H7 (cell line): ENCODE measurements at regions not wholly inside any gene's neighbourhood (a gene's known extent, or its start where the extent isn't known, plus 50 kb on each side); places are given as distances from the start of the nearest gene placed in this dataset.

Experiments
- DNase-seq: peaks from one replicate; pipeline ENCODE4 v3.0.0; 2012
- H3K27me3 ChIP-seq: 2 replicates; pipeline ENCODE4 v1.6.0; 2011; ENCODE audit warnings: mild to moderate bottlenecking, low read length; ENCODE audit not compliant: control insufficient read depth, insufficient read depth
- H3K36me3 ChIP-seq: replicated peaks from 2 replicates; pipeline ENCODE4 v1.5.1; 2011; ENCODE audit warnings: low read length; ENCODE audit not compliant: control insufficient read depth, insufficient read depth
- H3K4me3 ChIP-seq: 2 replicates; pipeline ENCODE4 v1.5.1; 2011; ENCODE audit warnings: low read depth, mild to moderate bottlenecking, control low read depth, low read length, moderate library complexity; ENCODE audit not compliant: insufficient read depth

DNA sequence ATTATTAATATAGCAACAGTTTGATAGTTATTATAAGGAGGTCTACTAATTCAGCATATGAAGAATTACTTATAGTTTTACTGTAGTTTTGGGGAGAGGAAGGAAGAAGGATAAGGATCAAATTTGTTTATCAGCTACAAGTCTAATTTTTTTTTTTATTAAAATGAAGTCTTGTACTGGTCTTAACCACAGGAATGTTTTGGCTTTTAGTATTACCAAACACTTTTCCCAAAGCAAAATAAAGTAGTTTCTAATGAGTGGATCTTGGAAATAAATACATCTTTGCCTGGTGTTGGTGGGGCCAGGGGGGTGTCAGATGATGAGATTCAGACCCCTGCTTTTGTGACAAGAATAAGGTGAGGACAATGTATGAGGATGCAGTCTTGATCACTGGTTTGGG is 57.2 kb upstream of the ZDHHC17 start:
- no peaks in the 10 kb centered on the region for H3K27me3 ChIP-seq

DNA sequence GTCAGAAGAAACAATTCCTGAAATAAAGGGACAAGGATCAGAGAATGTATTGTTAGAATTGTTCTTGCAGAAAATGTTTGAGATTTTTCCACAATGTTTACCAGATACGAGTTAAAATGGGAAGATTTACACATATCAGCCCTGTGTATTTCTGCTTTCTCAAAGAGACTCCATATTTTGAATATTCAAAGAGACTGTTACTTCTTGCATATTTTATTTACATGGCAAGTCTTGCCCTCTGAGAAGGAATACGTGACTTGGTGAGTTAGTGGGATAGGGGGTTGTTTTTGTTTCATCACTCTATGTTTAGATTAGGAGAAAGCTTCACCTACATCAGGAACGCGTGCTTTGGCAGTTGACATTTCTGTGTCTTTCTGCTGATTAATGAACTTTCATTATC is 56.1 kb upstream of the ZDHHC17 start:
- H3K27me3 ChIP-seq, result no peaks in the 10 kb centered on the region
- H3K36me3 ChIP-seq, result no peaks in the 10 kb centered on the region
- no peak for DNase-seq
- no peak overlapping the region for H3K4me3 ChIP-seq

More for the DNA sequence above, 57.2 kb upstream of the ZDHHC17 start:
- H3K4me3 ChIP-seq, result no peak overlapping the region
- no peaks in the 10 kb centered on the region for H3K36me3 ChIP-seq
- no peak for DNase-seq

- no peaks in the 10 kb centered on the region for H3K27me3 ChIP-seq
- no peak overlapping the region for H3K4me3 ChIP-seq
- H3K36me3 ChIP-seq, result no peaks in the 10 kb centered on the region
- no peak for DNase-seq
Observed at GRCh38 chr12:76708296-76708695, 55.6 kb upstream of the ZDHHC17 start.

DNA sequence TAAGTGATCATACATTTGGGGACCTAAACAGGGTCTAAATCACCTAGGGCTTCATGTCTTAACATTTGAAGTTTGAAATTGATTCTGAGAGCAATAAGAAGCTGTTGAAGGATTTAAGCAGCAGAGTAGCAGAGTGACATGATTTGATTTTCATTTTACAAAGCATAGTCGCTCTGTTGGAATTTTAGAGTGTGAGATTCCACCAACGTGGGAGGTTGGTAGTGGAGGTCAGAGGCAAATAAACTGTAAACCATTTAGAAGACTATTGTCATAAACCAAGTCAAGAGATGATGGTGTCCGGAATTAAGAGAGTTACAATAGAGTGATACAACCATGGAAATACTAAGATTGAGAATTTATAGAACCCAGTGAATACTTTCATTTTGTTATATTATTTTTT is 52.7 kb upstream of the ZDHHC17 start:
- no peaks in the 10 kb centered on the region for H3K36me3 ChIP-seq
- DNase-seq, result no peak
- H3K4me3 ChIP-seq, result no peak overlapping the region
- H3K27me3 ChIP-seq, result no peaks in the 10 kb centered on the region; the same call in 1 of the 2 replicates

- no peaks in the 10 kb centered on the region; the same call in 1 of the 2 replicates for H3K27me3 ChIP-seq
- H3K4me3 ChIP-seq, result no peak overlapping the region
- peak; percentile 10 for DNase-seq
- no peaks in the 10 kb centered on the region for H3K36me3 ChIP-seq
Observed at GRCh38 chr12:76713130-76713529, 50.8 kb upstream of the ZDHHC17 start.

DNA sequence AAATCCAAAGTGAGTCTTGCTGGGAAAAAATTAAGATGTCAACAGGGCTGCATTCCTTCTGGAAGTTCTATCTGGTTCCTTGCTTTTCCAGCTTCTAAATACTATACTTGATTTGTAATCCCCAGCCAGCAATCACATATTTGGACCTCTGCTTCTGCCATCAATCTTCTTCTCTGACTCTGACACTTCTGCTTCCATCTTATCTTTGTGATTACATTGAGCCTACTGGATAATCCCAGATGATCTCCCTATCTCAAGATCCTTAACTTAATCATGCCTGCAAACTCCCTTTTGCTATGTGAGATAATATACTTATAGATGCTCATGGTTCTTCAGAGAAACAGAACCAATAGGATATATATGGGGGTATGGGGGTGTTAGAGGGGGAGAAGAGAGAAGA is 49.9 kb upstream of the ZDHHC17 start:
- Histone ChIP-seq H3K36me3 (no peaks in the 10 kb centered on the region), H3K27me3 (no peaks in the 10 kb centered on the region; the same call in 1 of the 2 replicates), H3K4me3 (no peak overlapping the region)
- no peak for DNase-seq
